ENCODE measurements at regions not wholly inside any gene's neighbourhood (a gene's known extent, or its start where the extent isn't known, plus 50 kb on each side); places are given as distances from the start of the nearest gene placed in this dataset.

DNA sequence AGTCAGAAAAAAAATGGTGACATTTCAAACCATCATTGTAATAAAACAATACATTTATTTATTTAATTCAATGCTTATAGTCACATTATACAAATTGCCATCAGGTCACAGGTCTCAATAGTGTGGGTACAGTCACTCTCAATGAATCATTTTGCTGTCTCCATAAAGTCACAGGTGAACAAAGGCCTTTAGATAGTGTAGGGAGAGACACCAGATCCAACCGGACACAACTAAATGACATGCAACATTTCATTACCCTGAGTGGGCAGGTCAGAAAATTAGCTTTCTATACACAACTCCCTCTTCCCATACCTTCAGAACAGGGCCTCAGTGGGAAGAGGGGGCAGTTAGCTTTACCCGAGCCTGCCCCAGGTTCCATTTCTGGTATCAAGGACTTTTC is 63.2 kb downstream of the STYXL2 start:
- TF ChIP-seq, protein P1, sequence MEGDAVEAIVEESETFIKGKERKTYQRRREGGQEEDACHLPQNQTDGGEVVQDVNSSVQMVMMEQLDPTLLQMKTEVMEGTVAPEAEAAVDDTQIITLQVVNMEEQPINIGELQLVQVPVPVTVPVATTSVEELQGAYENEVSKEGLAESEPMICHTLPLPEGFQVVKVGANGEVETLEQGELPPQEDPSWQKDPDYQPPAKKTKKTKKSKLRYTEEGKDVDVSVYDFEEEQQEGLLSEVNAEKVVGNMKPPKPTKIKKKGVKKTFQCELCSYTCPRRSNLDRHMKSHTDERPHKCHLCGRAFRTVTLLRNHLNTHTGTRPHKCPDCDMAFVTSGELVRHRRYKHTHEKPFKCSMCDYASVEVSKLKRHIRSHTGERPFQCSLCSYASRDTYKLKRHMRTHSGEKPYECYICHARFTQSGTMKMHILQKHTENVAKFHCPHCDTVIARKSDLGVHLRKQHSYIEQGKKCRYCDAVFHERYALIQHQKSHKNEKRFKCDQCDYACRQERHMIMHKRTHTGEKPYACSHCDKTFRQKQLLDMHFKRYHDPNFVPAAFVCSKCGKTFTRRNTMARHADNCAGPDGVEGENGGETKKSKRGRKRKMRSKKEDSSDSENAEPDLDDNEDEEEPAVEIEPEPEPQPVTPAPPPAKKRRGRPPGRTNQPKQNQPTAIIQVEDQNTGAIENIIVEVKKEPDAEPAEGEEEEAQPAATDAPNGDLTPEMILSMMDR (IDR thresholded peaks at IDR 0.05; ENCODE audit: insufficient read depth, low read depth, low read length) = no peak
- no peak for TF ChIP-seq EZH2 (IDR thresholded peaks at IDR 0.05; ENCODE audit: insufficient read depth, low read length)
